Embryonic facial prominence (tissue), 1 donor: ENCODE measurements at regions not wholly inside any gene's neighbourhood (a gene's known extent, or its start where the extent isn't known, plus 50 kb on each side); places are given as distances from the start of the nearest gene placed in this dataset.
"Not testable (repeated sequence)": the region's sequence is repeated elsewhere in the genome, so short reads cannot be mapped to it uniquely, and the experiment has no call there.

Source experiments
- DNase-seq: peaks from one replicate; pipeline ENCODE4 v3.0.0-alpha.2; 2016; ENCODE audit errors: extremely low spot score

DNA sequence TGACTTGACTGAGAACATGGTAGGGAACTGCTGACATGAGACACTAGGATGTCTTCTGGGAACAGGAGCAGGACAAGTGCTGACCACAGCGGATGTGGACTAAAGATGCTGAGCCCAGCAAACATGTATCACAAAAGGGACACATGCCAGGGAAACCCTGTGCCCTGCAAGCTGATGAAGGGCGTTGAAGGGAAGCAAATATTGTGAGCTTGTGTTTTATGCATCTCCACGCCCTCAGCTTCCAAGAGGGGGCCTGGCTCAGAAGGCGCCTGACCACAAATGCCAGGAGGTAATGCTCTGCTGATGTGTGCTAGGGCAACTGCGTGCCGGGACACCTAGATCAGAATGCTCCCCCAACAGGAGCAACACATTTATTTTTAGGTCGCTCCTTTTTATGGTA is 207.3 kb downstream of the CXCL12 start:
- no peak for DNase-seq

DNA sequence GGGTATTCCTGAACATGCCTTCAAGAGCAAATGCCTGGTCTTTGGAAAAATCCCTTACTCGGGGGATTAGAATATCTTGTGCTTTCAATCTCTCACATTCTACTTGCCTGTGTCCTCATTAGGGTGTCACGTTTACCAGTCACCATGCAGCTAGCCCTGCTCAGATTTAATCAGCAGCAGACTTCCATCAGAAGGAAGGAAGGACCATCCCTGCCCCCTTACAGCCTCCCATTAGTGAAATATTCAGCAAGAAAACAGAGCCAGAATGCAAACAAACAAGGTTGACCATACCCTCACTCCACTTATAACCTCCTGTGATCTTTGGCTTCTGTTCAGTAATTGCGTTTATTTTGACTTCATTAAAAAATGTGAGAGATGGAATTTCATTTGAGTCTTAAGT is 208.6 kb downstream of the CXCL12 start:
- no peak for DNase-seq

DNA sequence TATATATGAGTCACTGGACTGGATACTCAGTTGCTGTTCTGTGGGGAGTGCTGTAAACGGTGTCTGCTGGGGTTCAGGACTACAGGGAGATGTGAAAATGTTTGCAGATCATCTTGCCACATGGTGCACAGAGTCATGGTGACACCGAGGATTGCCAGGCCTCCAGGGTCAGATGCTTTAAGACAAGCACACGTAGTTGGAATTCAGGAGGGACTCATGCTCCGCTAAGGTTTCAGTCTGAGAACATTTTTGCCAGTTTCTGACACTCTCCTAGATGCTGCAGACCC is 211.3 kb downstream of the CXCL12 start:
- no peak for DNase-seq

DNA sequence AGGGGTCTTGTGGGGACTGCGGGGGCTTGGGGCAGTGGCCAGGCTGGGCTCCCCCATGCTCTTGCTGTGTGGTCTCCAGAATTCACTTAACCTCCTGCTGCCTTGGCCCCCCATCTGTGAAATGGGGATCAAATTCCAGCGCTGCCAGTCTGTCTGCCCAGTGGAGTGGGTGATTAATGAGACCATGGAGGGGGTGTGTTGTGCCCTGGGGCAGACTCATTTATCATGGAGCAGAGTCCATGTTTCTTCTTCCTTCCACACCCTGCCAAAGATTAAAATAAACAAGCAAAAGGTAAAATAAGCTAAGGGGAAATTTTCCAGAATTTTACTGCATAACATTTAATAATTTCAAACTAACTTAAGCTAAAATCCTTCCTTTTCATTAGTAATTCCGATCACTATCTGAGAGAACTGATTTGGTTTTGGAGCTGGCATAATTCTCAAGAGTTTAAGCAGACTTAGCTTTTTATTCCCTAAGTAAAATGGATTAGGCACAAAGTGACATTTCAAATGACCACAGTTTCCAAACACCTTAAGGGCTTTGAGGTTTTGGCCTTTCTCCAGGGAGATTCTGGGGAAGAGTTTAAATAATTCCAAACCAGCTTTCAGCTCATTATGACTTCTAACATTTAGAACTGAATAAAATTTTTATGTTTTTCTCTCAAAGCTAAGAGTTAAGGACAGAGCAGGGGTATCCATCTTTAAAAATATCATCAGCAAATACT is 211.9 kb downstream of the CXCL12 start:
- DNase-seq: no peak

DNA sequence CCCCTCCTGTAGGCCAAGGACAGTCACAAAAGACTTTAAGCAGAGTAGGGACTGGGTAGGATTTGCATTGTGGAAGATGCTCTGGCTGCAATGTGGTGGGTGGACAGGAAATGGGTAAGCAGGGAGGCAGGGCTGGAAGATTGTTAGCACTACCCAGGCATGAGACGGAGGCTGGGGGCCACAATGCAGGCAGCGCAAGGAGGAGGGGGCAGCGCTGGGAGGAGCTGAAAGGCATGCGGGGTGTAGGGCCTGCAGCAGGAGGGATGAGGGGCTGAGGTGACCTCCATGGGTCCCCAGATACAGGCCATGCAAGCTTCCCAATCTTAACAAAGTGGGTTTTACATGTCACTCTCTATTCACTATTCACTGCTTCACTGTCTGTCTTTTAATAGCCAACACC is 213.1 kb downstream of the CXCL12 start:
- no peak for DNase-seq

DNA sequence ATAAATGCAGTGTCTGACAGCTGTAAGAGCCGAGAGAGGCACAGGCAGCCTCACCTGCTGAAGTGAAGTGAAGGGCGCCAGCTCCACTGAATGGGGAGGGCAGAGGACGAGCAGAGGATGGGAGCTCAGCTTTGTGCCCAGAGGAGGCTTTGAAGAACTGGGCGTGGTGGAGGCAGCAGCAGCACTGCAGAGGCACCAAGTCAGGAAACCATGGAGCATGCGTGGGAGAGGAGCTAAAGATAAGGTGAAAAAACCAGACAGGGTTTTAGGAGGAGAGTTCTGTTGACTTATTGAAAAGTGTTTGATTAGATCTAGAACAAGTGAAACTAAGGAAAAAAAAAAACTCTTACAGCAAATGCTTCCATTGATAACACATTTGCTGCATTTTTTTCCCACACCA is 216.4 kb downstream of the CXCL12 start:
- no peak for DNase-seq

DNA sequence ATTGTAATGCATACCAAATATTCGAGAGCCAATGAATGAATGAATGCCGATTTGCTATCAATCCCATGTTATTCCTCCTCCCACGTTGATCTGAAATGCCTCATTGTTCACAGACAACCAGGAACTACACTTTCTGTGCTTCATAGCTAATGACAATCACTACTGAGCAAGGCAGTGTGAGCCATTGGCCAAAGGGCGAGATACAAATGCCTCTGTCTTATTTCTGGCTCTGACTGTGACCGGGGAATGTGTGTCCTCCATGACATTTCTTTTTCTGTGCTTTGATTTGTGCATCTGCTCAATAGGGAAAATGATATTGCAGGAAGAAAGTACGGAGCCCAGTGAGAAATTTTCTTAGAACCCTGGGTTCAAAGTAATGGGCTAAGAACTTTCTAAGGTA is 217.1 kb downstream of the CXCL12 start:
- no peak for DNase-seq

DNA sequence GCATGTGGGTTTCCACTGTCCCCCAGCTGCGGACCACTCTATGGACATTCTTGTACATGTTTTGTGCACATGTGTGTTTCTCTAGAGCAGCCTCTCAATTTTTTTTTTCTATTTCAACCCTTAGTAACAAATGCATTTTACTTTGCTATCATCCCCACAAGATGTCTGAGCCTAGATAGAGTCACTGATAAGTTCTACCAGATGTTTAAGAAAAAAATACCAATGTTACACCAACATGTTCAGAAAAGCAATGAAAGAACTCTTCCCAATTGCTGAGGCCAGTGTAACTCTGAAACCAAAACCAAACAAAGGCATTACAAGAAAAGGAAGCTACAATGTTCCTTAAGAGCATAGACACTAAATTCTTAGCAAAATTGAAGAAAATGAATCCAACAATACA is 218.5 kb downstream of the CXCL12 start:
- DNase-seq: no peak

DNA sequence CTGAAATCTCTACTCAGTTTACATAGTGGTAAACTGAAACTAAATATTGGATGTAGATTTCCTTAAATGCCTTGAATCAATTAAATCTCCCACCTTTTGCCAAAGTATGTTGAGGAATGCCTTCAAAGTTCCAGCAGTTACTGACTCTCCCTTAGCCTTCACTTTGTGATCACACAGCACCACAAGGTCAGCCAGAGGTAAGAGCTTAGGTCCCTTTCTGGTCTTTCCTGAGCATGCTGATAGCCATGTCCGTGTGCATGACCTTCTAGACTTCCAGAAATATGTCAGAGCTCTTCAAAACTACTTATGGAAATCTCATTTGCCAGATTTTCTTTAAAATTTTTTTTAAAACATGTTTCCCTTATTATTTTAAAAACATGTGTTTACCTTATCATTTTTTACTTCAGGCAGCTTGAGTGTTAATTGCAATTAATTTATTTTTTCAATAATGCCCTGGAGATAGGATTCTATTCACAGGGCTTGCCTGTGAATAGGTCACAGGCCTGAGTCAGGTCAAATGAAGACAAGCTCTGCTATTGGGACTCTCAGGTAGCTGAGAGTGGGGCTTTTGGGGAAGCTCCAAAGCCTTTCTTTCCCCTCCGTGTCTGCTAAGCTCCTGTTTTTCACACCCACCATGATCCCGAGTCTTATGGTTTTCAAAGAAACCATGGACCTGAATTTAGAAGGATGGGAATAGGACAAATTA is 220.5 kb downstream of the CXCL12 start:
- DNase-seq: no peak

DNA sequence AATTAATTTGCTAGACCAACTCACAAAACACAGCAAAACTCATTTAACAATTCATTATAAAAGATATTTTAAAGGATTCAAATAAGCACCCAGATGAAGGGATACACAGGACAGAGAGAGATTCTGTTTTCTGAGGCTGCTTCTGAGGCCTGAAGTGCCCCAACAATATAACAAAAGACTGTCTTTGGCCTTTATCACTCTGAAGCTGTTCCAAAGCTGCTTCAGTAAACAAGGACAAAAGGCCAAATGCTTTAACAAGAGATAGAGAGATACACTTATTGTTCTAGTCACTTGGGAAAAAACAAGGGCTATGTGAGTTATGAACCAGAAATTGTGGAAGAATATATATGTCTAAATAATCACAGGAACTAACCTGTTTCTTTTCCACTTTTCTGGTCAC is 223.7 kb downstream of the CXCL12 start:
- no peak for DNase-seq

DNA sequence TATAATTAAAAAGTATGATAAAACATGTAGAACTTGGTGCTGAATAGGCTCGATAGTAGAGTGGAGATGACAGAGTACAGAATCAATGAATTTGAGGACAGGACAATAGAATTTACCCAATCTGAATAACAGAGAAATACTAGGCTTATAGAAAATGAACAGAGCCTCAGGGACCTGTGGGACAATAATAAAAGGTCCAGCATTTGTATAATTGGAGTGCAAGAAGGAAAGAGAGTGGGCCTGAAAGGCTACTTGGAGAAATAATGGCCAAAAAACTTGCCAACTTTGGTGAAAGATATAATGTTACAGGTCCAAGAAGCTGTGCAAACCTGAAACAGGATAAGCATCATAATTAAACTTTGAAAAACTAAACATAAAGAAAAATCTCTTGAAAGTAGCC is 227.3 kb downstream of the CXCL12 start:
- no peak for DNase-seq

DNA sequence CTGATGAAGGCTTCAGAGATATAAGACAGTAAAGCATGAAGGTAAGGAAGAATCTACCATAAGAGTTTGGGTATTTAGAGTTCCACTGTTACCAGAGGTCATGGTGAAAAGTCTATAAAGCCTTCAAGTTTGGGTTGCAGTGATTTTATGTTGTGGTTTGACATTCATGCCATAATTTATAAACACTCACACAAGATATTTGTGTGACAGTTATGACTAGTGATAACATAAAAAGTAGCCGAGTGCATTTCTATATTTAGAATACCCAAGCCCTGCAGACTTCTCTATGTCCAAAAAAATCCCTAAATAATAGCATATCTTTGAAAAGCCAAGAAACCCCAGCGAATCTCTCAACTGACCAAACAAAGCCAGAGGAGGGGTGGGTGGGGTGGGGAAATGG is 229.9 kb downstream of the CXCL12 start:
- no peak for DNase-seq

DNA sequence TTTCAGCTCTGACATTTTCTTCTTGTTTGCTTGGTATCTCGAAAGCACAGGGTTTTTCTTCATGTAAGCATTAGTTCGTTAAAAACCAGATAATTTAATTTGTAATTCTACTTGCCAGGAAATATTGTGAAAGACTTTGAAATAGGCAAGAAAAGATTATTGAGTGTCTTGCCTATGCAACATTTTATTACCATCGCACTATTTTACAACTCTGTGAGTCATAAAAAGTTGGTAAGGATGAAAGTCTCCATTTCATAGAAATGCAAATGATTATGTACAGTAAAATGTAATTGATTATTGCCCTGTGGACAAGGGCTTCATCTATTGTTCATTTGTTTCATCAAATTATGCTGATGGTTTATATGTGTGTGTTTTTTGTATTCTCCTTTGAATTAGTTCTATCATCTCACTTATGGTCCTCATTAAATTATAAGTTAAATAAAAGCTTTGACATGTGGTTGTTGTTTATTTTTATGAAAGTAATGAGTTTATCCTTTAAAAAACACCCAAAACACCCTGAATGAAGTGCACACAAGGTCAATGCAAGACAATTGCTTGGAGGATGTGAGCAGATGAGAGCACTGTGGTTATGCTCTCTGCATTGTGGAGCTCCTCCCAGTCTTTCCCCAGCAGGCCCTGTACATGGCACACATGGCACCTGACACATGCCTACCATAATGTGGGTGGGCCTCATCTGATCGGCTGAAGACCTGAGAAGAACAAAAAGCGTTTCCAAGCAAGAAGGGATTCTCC is 230.8 kb downstream of the CXCL12 start:
- no peak for DNase-seq

DNA sequence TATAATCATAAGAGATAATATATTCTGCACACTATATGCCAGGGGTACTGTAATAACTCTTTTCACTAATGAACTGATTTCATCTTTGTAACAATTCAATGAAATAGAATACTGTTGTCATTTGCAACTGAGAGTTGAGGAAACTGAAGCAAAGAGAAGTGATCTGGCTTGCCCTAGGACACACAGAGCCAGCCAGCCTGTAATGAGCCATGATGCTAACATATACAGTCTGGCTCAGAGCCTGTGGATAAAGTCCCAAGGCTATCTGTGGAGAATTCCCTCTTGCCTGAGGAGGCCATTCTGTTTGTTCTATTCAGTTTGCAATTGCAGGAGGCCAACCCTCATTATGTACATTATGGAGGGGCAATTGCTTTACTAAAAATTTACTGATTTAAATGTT is 241.3 kb downstream of the CXCL12 start:
- no peak for DNase-seq

DNA sequence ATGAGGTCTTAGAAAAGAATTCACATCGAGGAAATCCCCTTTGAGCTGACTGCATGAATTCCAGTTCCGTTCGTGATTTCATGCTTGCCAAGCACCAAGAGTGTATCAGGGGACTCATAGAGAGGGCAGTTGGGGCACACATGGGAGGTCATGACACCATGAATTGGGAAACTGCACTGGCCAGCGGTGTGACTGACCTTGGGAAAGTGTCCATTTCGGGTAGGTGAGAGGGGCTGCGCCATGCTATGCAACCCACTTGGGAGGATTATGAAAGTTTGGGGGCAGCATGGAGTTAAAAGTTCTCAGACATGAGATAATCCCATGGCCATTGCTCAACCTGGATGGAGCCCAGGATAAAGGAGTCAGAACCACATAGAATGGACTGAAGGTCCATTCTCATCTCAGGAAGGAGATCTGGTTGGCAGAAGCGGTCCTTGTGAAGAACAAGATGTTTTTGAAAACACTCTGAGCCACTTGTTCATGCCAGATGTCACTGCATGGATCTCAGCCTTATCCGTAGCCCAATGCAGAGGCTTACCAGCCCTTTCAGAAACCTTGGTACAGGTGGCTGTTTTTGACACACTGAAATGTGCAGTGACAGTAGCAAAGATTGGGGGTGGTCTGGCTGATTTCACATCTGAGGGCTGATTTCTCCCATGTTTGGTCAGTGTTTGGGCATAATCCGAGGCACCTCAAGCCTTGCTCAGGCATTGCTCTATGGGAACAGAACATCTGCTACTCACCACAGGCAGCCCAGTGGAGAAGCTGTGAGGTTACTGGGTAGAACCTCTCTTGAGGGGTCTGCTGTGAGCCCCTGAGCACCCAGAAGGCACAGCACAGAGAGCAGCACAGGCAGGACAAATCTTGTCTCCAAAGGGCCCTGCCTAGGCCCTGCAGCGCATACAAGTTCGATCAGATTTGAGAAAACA is 252.3 kb downstream of the CXCL12 start:
- no peak for DNase-seq

DNA sequence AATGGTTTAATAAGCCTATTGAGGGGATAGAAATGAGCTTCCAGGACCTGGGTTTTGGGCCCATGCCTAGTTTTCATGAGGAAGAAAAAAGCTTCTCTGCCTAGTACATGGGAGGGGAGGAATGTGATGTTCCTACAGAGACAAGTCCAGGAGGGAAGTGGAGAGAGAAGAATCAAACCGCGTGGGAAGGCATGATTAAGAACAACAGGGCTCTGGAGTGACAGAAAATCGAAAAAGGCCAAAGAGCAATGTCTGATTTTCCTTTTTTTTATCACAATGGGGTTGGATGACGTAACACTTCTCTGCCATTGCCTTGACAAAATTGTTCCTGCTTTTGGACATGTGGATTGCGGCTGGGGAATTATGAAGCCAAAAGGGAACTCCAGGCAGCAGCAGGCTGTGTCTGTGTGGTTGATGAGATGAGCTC is 258.6 kb downstream of the CXCL12 start:
- no peak for DNase-seq

DNA sequence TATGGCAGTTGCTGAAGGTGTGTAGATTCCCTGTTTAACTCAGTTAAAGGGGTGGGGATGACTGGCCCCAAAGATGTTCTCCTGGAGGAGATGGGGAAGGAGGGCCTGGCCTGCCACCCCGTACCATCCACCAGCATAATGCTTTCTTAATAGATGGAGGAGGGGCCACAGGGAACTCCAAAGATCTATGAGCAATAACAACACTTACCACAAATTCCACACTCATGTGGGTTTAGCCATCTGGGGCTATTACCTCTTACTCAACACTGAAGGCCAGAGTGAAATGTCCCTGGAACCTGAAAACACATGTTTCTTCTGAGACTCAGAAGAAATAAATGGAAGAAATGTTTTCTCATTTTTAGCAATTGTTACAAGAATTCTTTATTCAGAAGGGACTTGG is 259.0 kb downstream of the CXCL12 start:
- DNase-seq: no peak

DNA sequence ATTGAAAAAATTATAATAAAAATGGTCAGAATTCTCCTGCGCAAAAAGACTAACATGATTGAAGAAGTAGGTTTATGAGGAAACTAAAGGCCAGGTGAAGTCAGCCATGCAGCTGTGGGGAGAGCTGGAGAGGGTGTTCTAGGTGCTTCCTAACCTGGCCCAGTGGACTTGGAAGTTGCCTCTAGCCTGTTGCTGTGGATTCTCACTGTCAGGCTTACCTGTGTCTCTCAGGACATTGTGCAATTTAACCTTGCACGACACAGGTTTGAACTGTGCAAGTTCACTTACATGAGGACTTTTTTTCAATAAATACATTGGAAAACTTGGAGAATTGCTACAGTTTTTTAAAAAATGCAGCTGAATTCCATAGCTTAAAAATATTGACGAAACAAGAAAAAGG is 266.4 kb downstream of the CXCL12 start:
- no peak for DNase-seq

DNA sequence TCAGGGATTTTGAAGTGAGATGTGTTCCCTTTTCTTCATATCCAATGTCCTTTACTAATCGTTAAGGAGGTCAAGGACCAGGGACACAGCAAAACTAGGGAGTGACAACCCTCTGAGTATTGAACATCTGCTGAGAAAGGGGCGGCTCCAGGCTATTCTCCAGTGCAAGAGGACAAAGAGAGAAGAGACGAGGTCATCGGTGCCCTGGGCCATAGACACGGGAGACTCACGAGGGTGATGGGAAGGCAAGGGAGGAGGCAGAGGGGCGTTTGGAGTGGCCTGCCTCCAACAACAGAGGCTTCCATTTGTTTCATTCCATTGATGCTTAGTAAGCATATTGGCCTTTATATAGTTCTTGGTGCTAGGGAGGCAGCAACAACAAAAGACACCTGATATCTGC is 268.4 kb downstream of the CXCL12 start:
- DNase-seq: no peak

DNA sequence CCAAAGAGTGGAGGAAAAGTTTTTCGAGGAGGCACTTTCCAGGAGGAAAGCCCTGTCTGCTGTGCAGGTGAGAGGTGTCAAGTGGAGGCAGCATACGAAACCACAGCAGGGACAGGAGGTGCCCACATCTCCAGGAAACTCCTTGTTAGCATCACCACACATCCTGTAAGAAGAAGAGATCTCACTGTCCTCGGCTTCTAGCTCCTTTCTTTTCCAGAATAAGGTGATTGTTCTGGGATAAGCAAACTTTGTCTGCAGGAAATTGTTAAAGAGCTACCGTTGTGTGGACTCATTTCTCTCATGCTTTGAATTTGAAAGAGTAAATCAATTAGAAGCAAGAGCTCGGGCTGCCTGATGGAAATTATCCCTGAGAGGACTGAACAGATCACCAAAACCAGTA is 269.4 kb downstream of the CXCL12 start:
- DNase-seq: no peak

DNA sequence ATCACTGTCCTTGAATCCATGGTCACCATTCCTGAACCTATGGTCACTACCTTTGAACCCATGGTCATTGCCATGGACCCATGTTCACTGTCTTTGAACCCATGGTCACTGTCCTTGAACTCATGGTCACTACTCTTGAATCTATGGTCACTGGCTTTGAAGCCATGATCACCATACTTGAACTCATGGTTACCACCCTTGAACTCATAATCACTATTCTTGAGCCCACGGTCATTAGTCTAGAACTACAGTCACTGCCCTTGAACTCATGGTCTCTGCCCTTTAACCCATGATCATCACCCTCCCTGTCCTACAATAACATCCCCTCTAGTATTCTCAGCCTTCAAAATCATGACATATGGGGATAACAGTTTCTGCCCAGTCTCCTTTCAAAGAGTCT is 270.5 kb downstream of the CXCL12 start:
- DNase-seq: no peak

DNA sequence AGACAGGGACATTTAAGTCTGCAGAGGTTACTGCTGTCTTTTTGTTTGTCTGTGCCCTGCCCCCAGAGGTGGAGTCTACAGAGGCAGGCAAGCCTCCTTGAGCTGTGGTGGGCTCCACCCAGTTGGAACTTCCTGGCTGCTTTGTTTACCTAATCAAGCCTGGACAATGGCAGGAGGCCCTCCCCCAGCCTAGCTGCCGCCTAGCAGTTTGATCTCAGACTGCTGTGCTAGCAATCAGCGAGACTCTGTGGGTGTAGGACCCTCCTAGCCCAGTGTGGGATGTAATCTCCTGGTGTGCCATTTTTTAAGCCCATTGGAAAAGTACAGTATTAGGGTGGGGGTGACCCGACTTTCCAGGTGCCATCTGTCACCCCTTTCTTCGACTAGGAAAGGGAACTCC is 272.6 kb downstream of the CXCL12 start:
- not testable (repeated sequence) for DNase-seq
